Transverse colon (tissue), 4 donors: ENCODE measurements at regions not wholly inside any gene's neighbourhood (a gene's known extent, or its start where the extent isn't known, plus 50 kb on each side); places are given as distances from the start of the nearest gene placed in this dataset.

Source experiments
- POLR2AphosphoS5 ChIP-seq, 3 donors: sonication (generic); formaldehyde crosslinking; IDR thresholded peaks; one replicate each; pipeline ENCODE4 v1.6.1; 2016; ENCODE audit warnings: antibody characterized with exemption in 3 of 3
- TF ChIP-seq, protein P1 (sequence below), 5 experiments: fragments of 200-600 bp in 3 of 5; fragments of 450-650 bp in 2 of 5; sonication (generic) in 3 of 5; IDR thresholded peaks; 1 replicate in 2 of 5; 2 replicates in 3 of 5; pipeline ENCODE4 v1.5.1; 2016 to 2017; ENCODE audit warnings: antibody characterized with exemption in 5 of 5, inconsistent platforms in 3 of 5, mild to moderate bottlenecking in 2 of 5, moderate library complexity in 1 of 5

DNA sequence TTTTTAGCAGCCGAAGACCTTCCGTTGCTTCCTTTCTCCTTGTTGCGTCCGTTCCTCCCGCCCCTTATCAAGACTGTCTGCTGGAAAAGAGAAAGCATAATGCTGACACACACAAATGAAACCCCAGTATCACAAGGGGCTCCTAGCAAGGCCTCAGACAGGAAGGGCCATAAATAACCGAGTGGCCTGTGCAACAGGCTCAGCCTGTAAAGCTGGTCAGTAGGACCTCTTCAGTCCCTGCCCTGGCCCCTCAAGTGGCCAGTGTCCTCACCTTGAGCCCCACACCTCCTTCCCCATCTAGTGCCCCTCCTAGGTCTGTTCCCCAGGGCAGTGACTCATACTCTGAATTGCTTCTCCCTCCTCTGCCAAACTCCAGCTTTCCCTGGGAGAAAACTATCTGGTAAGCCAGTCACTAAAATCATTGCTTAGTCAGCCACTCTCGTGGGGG lies 174.6 kb upstream of the IL12B start:
- TF ChIP-seq, protein P1, sequence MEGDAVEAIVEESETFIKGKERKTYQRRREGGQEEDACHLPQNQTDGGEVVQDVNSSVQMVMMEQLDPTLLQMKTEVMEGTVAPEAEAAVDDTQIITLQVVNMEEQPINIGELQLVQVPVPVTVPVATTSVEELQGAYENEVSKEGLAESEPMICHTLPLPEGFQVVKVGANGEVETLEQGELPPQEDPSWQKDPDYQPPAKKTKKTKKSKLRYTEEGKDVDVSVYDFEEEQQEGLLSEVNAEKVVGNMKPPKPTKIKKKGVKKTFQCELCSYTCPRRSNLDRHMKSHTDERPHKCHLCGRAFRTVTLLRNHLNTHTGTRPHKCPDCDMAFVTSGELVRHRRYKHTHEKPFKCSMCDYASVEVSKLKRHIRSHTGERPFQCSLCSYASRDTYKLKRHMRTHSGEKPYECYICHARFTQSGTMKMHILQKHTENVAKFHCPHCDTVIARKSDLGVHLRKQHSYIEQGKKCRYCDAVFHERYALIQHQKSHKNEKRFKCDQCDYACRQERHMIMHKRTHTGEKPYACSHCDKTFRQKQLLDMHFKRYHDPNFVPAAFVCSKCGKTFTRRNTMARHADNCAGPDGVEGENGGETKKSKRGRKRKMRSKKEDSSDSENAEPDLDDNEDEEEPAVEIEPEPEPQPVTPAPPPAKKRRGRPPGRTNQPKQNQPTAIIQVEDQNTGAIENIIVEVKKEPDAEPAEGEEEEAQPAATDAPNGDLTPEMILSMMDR (IDR thresholded peaks at IDR 0.05), result no peak
- no peak for TF ChIP-seq POLR2AphosphoS5 (IDR thresholded peaks at IDR 0.05)
